B cell (primary cell): ENCODE measurements at regions not wholly inside any gene's neighbourhood (a gene's known extent, or its start where the extent isn't known, plus 50 kb on each side); places are given as distances from the start of the nearest gene placed in this dataset.
"Not testable (repeated sequence)": the region's sequence is repeated elsewhere in the genome, so short reads cannot be mapped to it uniquely, and the experiment has no call there.

Source experiments
- EZH2 ChIP-seq: IDR thresholded peaks from 2 replicates; pipeline ENCODE4 v1.6.1; 2012; ENCODE audit warnings: borderline replicate concordance, low read depth, mild to moderate bottlenecking, moderate library complexity, low read length; ENCODE audit not compliant: insufficient read depth, poor library complexity, severe bottlenecking
- TF ChIP-seq, protein P1 (sequence below): fragments of 200-600 bp; IDR thresholded peaks from one replicate; pipeline ENCODE4 v1.8.0; 2022; ENCODE audit warnings: antibody characterized with exemption, mild to moderate bottlenecking

GRCh38 chr9:67726213-67726988 is 132.3 kb upstream of the ANKRD20A1 start:
- TF ChIP-seq, protein P1, sequence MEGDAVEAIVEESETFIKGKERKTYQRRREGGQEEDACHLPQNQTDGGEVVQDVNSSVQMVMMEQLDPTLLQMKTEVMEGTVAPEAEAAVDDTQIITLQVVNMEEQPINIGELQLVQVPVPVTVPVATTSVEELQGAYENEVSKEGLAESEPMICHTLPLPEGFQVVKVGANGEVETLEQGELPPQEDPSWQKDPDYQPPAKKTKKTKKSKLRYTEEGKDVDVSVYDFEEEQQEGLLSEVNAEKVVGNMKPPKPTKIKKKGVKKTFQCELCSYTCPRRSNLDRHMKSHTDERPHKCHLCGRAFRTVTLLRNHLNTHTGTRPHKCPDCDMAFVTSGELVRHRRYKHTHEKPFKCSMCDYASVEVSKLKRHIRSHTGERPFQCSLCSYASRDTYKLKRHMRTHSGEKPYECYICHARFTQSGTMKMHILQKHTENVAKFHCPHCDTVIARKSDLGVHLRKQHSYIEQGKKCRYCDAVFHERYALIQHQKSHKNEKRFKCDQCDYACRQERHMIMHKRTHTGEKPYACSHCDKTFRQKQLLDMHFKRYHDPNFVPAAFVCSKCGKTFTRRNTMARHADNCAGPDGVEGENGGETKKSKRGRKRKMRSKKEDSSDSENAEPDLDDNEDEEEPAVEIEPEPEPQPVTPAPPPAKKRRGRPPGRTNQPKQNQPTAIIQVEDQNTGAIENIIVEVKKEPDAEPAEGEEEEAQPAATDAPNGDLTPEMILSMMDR = not testable (repeated sequence)
- TF ChIP-seq EZH2 = not testable (repeated sequence)
